B cell (primary cell): ENCODE measurements at regions not wholly inside any gene's neighbourhood (a gene's known extent, or its start where the extent isn't known, plus 50 kb on each side); places are given as distances from the start of the nearest gene placed in this dataset.

Experiments
- ATAC-seq: fragments of 200-7000 bp; cut with Tn5 transposase; one replicate; pipeline ENCODE4 v1.10.0; 2021; ENCODE audit warnings: low read depth, mild to moderate bottlenecking, moderate number of reproducible peaks, moderate library complexity
- CTCF ChIA-PET: fragments of 350-600 bp; sonication (Branson Sonifier 250); formaldehyde crosslinking; loops from one replicate; lab custom pipeline; 2021; ENCODE audit warnings: antibody characterized with exemption, inconsistent platforms; lab: Charles Lee
- POLR2A ChIA-PET: fragments of 350-600 bp; sonication (Branson Sonifier 250); formaldehyde crosslinking; loops from one replicate; lab custom pipeline; 2021; ENCODE audit warnings: antibody characterized with exemption; lab: Charles Lee
- DNase-seq: peaks from one replicate; pipeline ENCODE4 v3.0.0; 2013
- H2AFZ ChIP-seq: 2 replicates; pipeline ENCODE4 v1.6.1; 2012; ENCODE audit warnings: mild to moderate bottlenecking, low read depth, low read length; ENCODE audit not compliant: insufficient read depth, poor library complexity, severe bottlenecking
- H3K27ac ChIP-seq, 2 donors: 1 replicate in 1 of 2; 2 replicates in 1 of 2; pipeline ENCODE4 v1.5.1; 2012 to 2013; ENCODE audit warnings: low read length in 2 of 2, mild to moderate bottlenecking in 2 of 2, moderate library complexity in 1 of 2
- H3K27me3 ChIP-seq, 4 experiments: fragments of 200-600 bp in 1 of 4; sonication (generic) in 1 of 4; replicated peaks in 1 of 4; 1 replicate in 2 of 4; 2 replicates in 2 of 4; pipeline versions ENCODE4 v1.6.1 to v1.7.0; 2013 to 2016; ENCODE audit warnings: low read length in 3 of 4, mild to moderate bottlenecking in 2 of 4, mixed read lengths in 1 of 4, moderate library complexity in 1 of 4; ENCODE audit not compliant: insufficient read depth in 4 of 4, control insufficient read depth in 3 of 4; ENCODE audit errors: control extremely low read depth in 1 of 4
- H3K36me3 ChIP-seq, 2 experiments: replicated peaks in 1 of 2; 1 replicate in 1 of 2; 2 replicates in 1 of 2; pipeline versions ENCODE4 v1.6.1 to v1.7.1; 2013; ENCODE audit warnings: low read length in 1 of 2; ENCODE audit not compliant: insufficient read depth in 2 of 2, control insufficient read depth in 1 of 2; ENCODE audit errors: control extremely low read depth in 1 of 2, extremely low read depth in 1 of 2
- H3K4me1 ChIP-seq, 2 donors: fragments of 200-600 bp in 1 of 2; sonication (generic) in 1 of 2; 1 replicate in 1 of 2; 2 replicates in 1 of 2; pipeline versions ENCODE4 v1.5.1 to v1.6.1; 2013 to 2017; ENCODE audit warnings: low read length in 2 of 2; ENCODE audit not compliant: control insufficient read depth in 2 of 2, insufficient read depth in 2 of 2
- H3K4me2 ChIP-seq: replicated peaks from 2 replicates; pipeline ENCODE3; 2012; ENCODE audit warnings: mild to moderate bottlenecking, low read depth, low read length; ENCODE audit not compliant: poor library complexity, severe bottlenecking
- H3K4me3 ChIP-seq, 5 experiments: fragments of 200-600 bp in 1 of 5; sonication (generic) in 1 of 5; 1 replicate in 3 of 5; 2 replicates in 2 of 5; pipeline versions ENCODE4 v1.5.1 to v1.7.0; 2011 to 2016; ENCODE audit warnings: low read length in 4 of 5, mild to moderate bottlenecking in 4 of 5, low read depth in 2 of 5, control low read depth in 1 of 5, moderate library complexity in 1 of 5; ENCODE audit not compliant: insufficient read depth in 1 of 5; ENCODE audit errors: control extremely low read depth in 1 of 5, extremely low read depth in 1 of 5
- H3K79me2 ChIP-seq: fragments of 200-600 bp; sonication (generic); one replicate; pipeline ENCODE4 v1.6.0; 2016; ENCODE audit warnings: low read length; ENCODE audit not compliant: control insufficient read depth, insufficient read depth
- H3K9ac ChIP-seq: fragments of 200-600 bp; sonication (generic); 2 replicates; pipeline ENCODE4 v1.6.1; 2017; ENCODE audit warnings: mild to moderate bottlenecking, low read length, moderate library complexity
- H3K9me3 ChIP-seq, 3 donors: one replicate each; pipeline versions ENCODE4 v1.6.1 to v1.7.1; 2013; ENCODE audit warnings: low read length in 2 of 3; ENCODE audit not compliant: control insufficient read depth in 2 of 3, insufficient read depth in 1 of 3; ENCODE audit errors: control extremely low read depth in 1 of 3
- H4K20me1 ChIP-seq: 2 replicates; pipeline ENCODE4 v1.6.0; 2012; ENCODE audit warnings: mild to moderate bottlenecking, low read length; ENCODE audit not compliant: insufficient read depth, control insufficient read depth, poor library complexity, severe bottlenecking
- H3K27ac Mint-ChIP-seq: one replicate; pipeline ENCODE4 v1.8.0; 2021; ENCODE audit warnings: mixed read lengths
- H3K27me3 Mint-ChIP-seq: one replicate; pipeline ENCODE4 v1.8.0; 2021; ENCODE audit warnings: mixed read lengths
- H3K4me1 Mint-ChIP-seq: one replicate; pipeline ENCODE4 v1.8.0; 2021; ENCODE audit warnings: mixed read lengths
- H3K4me3 Mint-ChIP-seq: one replicate; pipeline ENCODE4 v1.8.0; 2021; ENCODE audit warnings: mixed read lengths
- H3K9me3 Mint-ChIP-seq: one replicate; pipeline ENCODE4 v1.8.0; 2022; ENCODE audit warnings: mixed read lengths; ENCODE audit not compliant: insufficient read depth
- CTCF ChIP-seq: fragments of 200-600 bp; IDR thresholded peaks from one replicate; pipeline ENCODE4 v1.8.0; 2022; ENCODE audit warnings: antibody characterized with exemption, mild to moderate bottlenecking
- EZH2 ChIP-seq: IDR thresholded peaks from 2 replicates; pipeline ENCODE4 v1.6.1; 2012; ENCODE audit warnings: borderline replicate concordance, low read depth, mild to moderate bottlenecking, moderate library complexity, low read length; ENCODE audit not compliant: insufficient read depth, poor library complexity, severe bottlenecking
- WGBS: methylation state at CpG from one replicate; pipeline ENCODE4 v1.1.5; 2013; ENCODE audit warnings: missing lambda C conversion rate; ENCODE audit not compliant: insufficient coverage; 5-methylcytosine and 5-hydroxymethylcytosine counted together
- intact Hi-C: fragments of 100-400 bp; cut with micrococcal nuclease; formaldehyde crosslinking; loops from one replicate; pipeline ENCODE4 v1.10.0; 2022

DNA sequence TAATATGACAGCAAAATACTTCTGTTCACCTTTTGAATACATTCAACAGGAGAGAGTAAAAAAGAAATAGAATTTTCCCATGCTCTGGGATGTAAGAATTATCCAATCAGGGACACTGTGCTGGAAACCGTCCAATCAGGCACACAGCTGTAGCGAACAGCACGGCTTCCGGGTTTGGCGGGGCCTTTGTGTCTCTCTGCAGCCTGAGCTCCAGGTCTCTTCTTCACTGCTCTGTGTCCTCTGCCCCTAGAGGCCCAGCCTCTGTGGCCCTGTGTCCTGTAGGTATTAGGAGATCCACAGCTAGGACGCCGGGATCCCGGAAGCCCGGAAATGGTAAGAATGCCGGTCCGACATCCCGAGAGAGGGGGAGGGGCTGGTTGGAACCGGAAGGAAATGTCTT, 92.7 kb downstream of the ZNF737 start:
- intact Hi-C loops, result no loop called here
- Histone ChIP-seq H3K4me3 (no peak overlapping the region), H3K27ac (no peak overlapping the region), H2AFZ (no peak overlapping the region), H3K27me3 (no peaks in the 10 kb centered on the region), H3K79me2 (no peaks in the 10 kb centered on the region), H3K4me1 (no peaks in the 10 kb centered on the region), H3K9ac (no peak overlapping the region), H3K9me3 (peaks cover 0 to 25% (median 2%) of the 10 kb centered on the region in 3 donors), H4K20me1 (no peaks in the 10 kb centered on the region), H3K36me3 (no peaks in the 10 kb centered on the region), H3K4me2 (no peak overlapping the region)
- no peak for TF ChIP-seq EZH2
- TF ChIP-seq CTCF, result no peak
- ChIA-PET POLR2A (interaction anchor here (0.6 kb wide), 1 partner anchor 188 kb away, joined by 4 read pairs; the partner anchor contains the start of gene ZNF626), CTCF (interaction anchor here (0.6 kb wide), 1 partner anchor 16 kb away, joined by 5 read pairs; no protein-coding TSS in a partner anchor)
- H3K4me3 Mint-ChIP-seq, result no peak overlapping the region
- whole genome bisulfite sequencing, result 97% methylated on average over 13 of the region's 13 CpGs
- H3K4me1 Mint-ChIP-seq, result no peaks in the 10 kb centered on the region
- peaks cover 6% of the 10 kb centered on the region for H3K9me3 Mint-ChIP-seq
- ATAC-seq (no peak), DNase-seq (no peak)
- no peaks in the 10 kb centered on the region for H3K27me3 Mint-ChIP-seq
- H3K27ac Mint-ChIP-seq, result no peak overlapping the region

DNA sequence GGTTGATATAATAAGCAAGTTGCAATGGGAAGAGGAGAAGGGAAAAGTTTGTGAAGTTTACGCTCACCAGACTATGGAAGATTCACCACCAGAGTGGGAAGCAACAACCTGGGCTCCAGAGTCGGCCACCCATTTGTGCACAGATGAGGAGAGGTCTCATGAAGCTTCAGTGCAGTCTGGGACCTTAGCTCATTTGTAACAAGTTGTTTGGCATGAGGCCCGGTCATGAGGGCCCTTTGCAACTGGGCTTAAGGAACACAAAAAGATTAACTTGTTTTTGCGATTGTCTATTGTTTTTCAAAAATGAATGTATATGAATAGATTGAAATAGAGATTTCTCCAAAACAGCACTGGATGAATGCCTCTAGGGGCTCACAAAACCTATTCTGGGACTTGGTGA, 94.2 kb downstream of the ZNF737 start:
- intact Hi-C loops, result no loop called here

More for the DNA sequence above, 94.2 kb downstream of the ZNF737 start:
- no peaks in the 10 kb centered on the region for H3K9me3 Mint-ChIP-seq
- Histone ChIP-seq H3K4me3 (no peak overlapping the region), H4K20me1 (no peaks in the 10 kb centered on the region), H3K27me3 (no peaks in the 10 kb centered on the region), H3K27ac (no peak overlapping the region), H3K4me2 (no peak overlapping the region), H3K79me2 (no peaks in the 10 kb centered on the region), H3K9ac (no peak overlapping the region), H2AFZ (no peak overlapping the region), H3K36me3 (no peaks in the 10 kb centered on the region), H3K9me3 (peaks cover 0 to 22% (median 2%) of the 10 kb centered on the region in 3 donors), H3K4me1 (no peaks in the 10 kb centered on the region)
- H3K4me3 Mint-ChIP-seq, result no peak overlapping the region
- no peak for DNase-seq
- H3K27me3 Mint-ChIP-seq, result no peaks in the 10 kb centered on the region
- POLR2A ChIA-PET, result no interaction called here
- CTCF ChIA-PET, result no interaction called here
- H3K27ac Mint-ChIP-seq, result no peak overlapping the region
- WGBS, result 98% methylated on average over 3 of the region's 4 CpGs
- TF ChIP-seq CTCF (no peak), EZH2 (no peak)
- no peak for ATAC-seq
- H3K4me1 Mint-ChIP-seq, result no peaks in the 10 kb centered on the region
